K562 (cell line): ENCODE measurements at regions not wholly inside any gene's neighbourhood (a gene's known extent, or its start where the extent isn't known, plus 50 kb on each side); places are given as distances from the start of the nearest gene placed in this dataset.
A peak's percentile ranks its signal among the peaks of the same experiment; 100 is the strongest.

Experiments used
- ATAC-seq: fragments of 200-7000 bp; cut with Tn5 transposase; 3 replicates; pipeline ENCODE4 v1.9.1; 2020; ENCODE audit warnings: moderate library complexity
- BruUV-seq: library from RNA; stranded (reverse); fragments of 400-500 nt; replicated peaks from 2 replicates; lab custom pipeline; 2021; lab: Mats Ljungman, UMichigan
- CTCF ChIA-PET: fragments of 300-600 bp; formaldehyde crosslinking; extraction: SDS; loops from one replicate; lab custom pipeline; 2021; ENCODE audit warnings: low intra/inter-chr PET ratio; lab: Yijun Ruan, JAX
- POLR2A ChIA-PET: fragments of 300-600, 350-650 bp; sonication (Branson Sonifier 250); formaldehyde crosslinking; extraction: SDS; loops from one replicate; lab custom pipeline; 2021; ENCODE audit warnings: antibody characterized with exemption, inconsistent platforms; lab: Yijun Ruan, JAX
- DNase-seq, 4 experiments: peaks; one replicate each; pipeline versions ENCODE4 v3.0.0 to v3.0.0-alpha.2; 2011 to 2018; ENCODE audit warnings: low spot score in 3 of 4, mixed read lengths in 3 of 4; ENCODE audit errors: extremely low read depth in 1 of 4
- FAIRE-seq: peaks from 2 replicates; lab custom pipeline; 2011; peaks lifted over from hg19 to GRCh38; lab: Jason Lieb, UNC
- H2AFZ ChIP-seq: 2 replicates; pipeline ENCODE4 v1.6.0; 2011; ENCODE audit warnings: low read depth, low read length, control low read depth, inconsistent platforms
- H3K27ac ChIP-seq: fragments of 200-600 bp; 3 replicates; pipeline ENCODE4 v1.8.0; 2011; ENCODE audit warnings: low read depth, mild to moderate bottlenecking, control low read depth, inconsistent platforms, low read length, moderate library complexity, mixed read lengths; ENCODE audit errors: extremely low read depth
- H3K27me3 ChIP-seq, 2 experiments: fragments of 300-600 bp in 1 of 2; 2 replicates in 1 of 2; 3 replicates in 1 of 2; pipeline versions ENCODE4 v1.6.0 to v1.8.0; 2011; ENCODE audit warnings: inconsistent platforms in 2 of 2, low read length in 2 of 2, mild to moderate bottlenecking in 1 of 2, mixed read lengths in 1 of 2, moderate library complexity in 1 of 2; ENCODE audit not compliant: control insufficient read depth in 2 of 2, insufficient read depth in 2 of 2
- H3K36me3 ChIP-seq: fragments of 300-600 bp; 3 replicates; pipeline ENCODE4 v1.8.0; 2011; ENCODE audit warnings: mild to moderate bottlenecking, low read length, inconsistent platforms; ENCODE audit not compliant: control insufficient read depth, insufficient read depth
- H3K4me1 ChIP-seq, 2 experiments: fragments of 200-600 bp in 1 of 2; replicated peaks in 1 of 2; 2 replicates in 1 of 2; 3 replicates in 1 of 2; pipeline versions ENCODE4 v1.5.1 to v1.8.0; 2011; ENCODE audit warnings: inconsistent platforms in 2 of 2, low read length in 2 of 2, mild to moderate bottlenecking in 1 of 2, mixed read lengths in 1 of 2, moderate library complexity in 1 of 2; ENCODE audit not compliant: control insufficient read depth in 2 of 2, insufficient read depth in 2 of 2
- H3K4me2 ChIP-seq: 2 replicates; pipeline ENCODE4 v1.6.1; 2011; ENCODE audit warnings: low read length, control low read depth, inconsistent platforms, mixed read lengths; ENCODE audit not compliant: insufficient read depth
- H3K4me3 ChIP-seq: fragments of 200-600 bp; sonication (generic), shearing (Covaris generic); 2 replicates; pipeline ENCODE4 v1.5.1; 2016; ENCODE audit warnings: control low read depth, inconsistent platforms
- H3K79me2 ChIP-seq: fragments of 200-600 bp; 3 replicates; pipeline ENCODE4 v1.8.0; 2011; ENCODE audit warnings: low read length, inconsistent platforms; ENCODE audit not compliant: control insufficient read depth, insufficient read depth
- H3K9ac ChIP-seq, 2 experiments: 2 replicates each; pipeline versions ENCODE4 v1.6.0 to v1.6.1; 2011; ENCODE audit warnings: low read depth in 2 of 2, low read length in 2 of 2, control low read depth in 1 of 2, inconsistent platforms in 1 of 2, mild to moderate bottlenecking in 1 of 2, mixed read lengths in 1 of 2; ENCODE audit not compliant: insufficient read depth in 1 of 2
- H3K9me1 ChIP-seq: one replicate; pipeline ENCODE4 v1.6.0; 2011; ENCODE audit warnings: inconsistent platforms, mild to moderate bottlenecking, low read length, moderate library complexity; ENCODE audit not compliant: control insufficient read depth, insufficient read depth
- H3K9me3 ChIP-seq: replicated peaks from 2 replicates; pipeline ENCODE4 v1.5.1; 2011; ENCODE audit warnings: low read depth, low read length, inconsistent platforms; ENCODE audit not compliant: control insufficient read depth, insufficient read depth
- H4K20me1 ChIP-seq: replicated peaks from 2 replicates; pipeline ENCODE4 v1.6.1; 2011; ENCODE audit warnings: low read length, inconsistent platforms, mixed read lengths; ENCODE audit not compliant: control insufficient read depth, insufficient read depth
- ATF3 ChIP-seq, 2 experiments: fragments of 450-650 bp in 1 of 2; sonication (generic) in 1 of 2; formaldehyde crosslinking in 1 of 2; IDR thresholded peaks in 1 of 2; conservative IDR thresholded peaks in 1 of 2; 2 replicates each; pipeline versions ENCODE4 v1.6.1 to v1.8.1; 2016 to 2023; ENCODE audit warnings: mild to moderate bottlenecking in 2 of 2, moderate library complexity in 2 of 2, inconsistent platforms in 1 of 2, missing genetic modification reagents in 1 of 2
- ATF7 ChIP-seq: fragments of 450-650 bp; IDR thresholded peaks from 2 replicates; pipeline ENCODE4 v1.7.1; 2014; ENCODE audit warnings: mild to moderate bottlenecking, moderate library complexity
- POLR2A ChIP-seq: fragments of 450-650 bp; conservative IDR thresholded peaks from 2 replicates; pipeline ENCODE4 v1.6.1; 2016
- RB1 ChIP-seq: fragments of 450-650 bp; IDR thresholded peaks from 2 replicates; pipeline ENCODE4 v1.6.1; 2017; ENCODE audit warnings: low read depth, mild to moderate bottlenecking
- RFX1 ChIP-seq: fragments of 450-650 bp; IDR thresholded peaks from 2 replicates; pipeline ENCODE4 v1.6.1; 2016; ENCODE audit warnings: mild to moderate bottlenecking, moderate library complexity
- ZBTB1 ChIP-seq: sonication (generic); formaldehyde crosslinking; IDR thresholded peaks from 2 replicates; pipeline ENCODE4 v1.8.1; 2023; ENCODE audit warnings: missing genetic modification reagents, low read depth, mild to moderate bottlenecking, borderline replicate concordance
- WGBS: fragments of 100-300 bp; shearing (Covaris generic); methylation state at CpG from one replicate; pipeline ENCODE4 v1.1.6; 2016; ENCODE audit warnings: low coverage, mixed read lengths; ENCODE audit not compliant: insufficient coverage; ENCODE audit errors: missing lambda C conversion rate; 5-methylcytosine and 5-hydroxymethylcytosine counted together
- in situ Hi-C: fragments of 300-500 bp; cut with MboI; formaldehyde crosslinking; loops from 4 replicates; pipeline ENCODE4 v1.15.0; 2018; ENCODE audit warnings: inconsistent platforms, mixed read lengths
- intact Hi-C: fragments of 100-400 bp; cut with micrococcal nuclease; formaldehyde crosslinking; loops from 2 replicates; pipeline ENCODE4 v1.14.2; 2022

- no peak overlapping the region for H3K4me2 ChIP-seq
- FAIRE-seq (no peak), DNase-seq (no peak), ATAC-seq (no peak)
- H4K20me1 ChIP-seq, result no peaks in the 10 kb centered on the region
- H3K27ac ChIP-seq, result no peak overlapping the region
- in situ Hi-C loops, result no loop called here
- ChIA-PET POLR2A (no interaction called here), CTCF (no interaction called here)
- no peak overlapping the region for H3K9ac ChIP-seq
- intact Hi-C loops, result no loop called here
- H3K9me3 ChIP-seq, result no peaks in the 10 kb centered on the region
- no peaks in the 10 kb centered on the region for H3K79me2 ChIP-seq
- H3K27me3 ChIP-seq, result no peaks in the 10 kb centered on the region
- no peaks in the 10 kb centered on the region for H3K36me3 ChIP-seq
- 0% methylated on average over 5 of the region's 5 CpGs for WGBS
- TF ChIP-seq RFX1, result no peak
- TF ChIP-seq ATF7, result peak; percentile 24; the same call in 1 of the 2 replicates
- peak; percentile 60; the same call in 1 of the 2 replicates for TF ChIP-seq ATF3 (IDR thresholded peaks at IDR 0.05)
- TF ChIP-seq ATF3 (CRISPR knock-in tag; conservative IDR thresholded peaks at IDR 0.05), result no peak
- TF ChIP-seq ZBTB1, result no peak
- no peak for TF ChIP-seq POLR2A
- no peak for TF ChIP-seq RB1
- H3K4me3 ChIP-seq, result no peak overlapping the region
- no peaks in the 10 kb centered on the region for H3K4me1 ChIP-seq
- no TSS peak for BruUV-seq
- no peak overlapping the region for H2AFZ ChIP-seq
- H3K9me1 ChIP-seq, result no peaks in the 10 kb centered on the region
These were observed 224.7 kb upstream of the FAM78B start for GRCh38 chr1:166391279-166392066.
